Testis (tissue), 2 donors: ENCODE measurements at regions not wholly inside any gene's neighbourhood (a gene's known extent, or its start where the extent isn't known, plus 50 kb on each side); places are given as distances from the start of the nearest gene placed in this dataset.

ENCODE experiments used
- POLR2A ChIP-seq: fragments of 450-650 bp; IDR thresholded peaks from one replicate; pipeline ENCODE4 v1.6.1; 2017; ENCODE audit warnings: antibody characterized with exemption, mild to moderate bottlenecking, moderate library complexity
- TF ChIP-seq, protein P1 (sequence below), 3 experiments: fragments of 450-650 bp in 2 of 3; fragments of 200-600 bp in 1 of 3; sonication (generic) in 1 of 3; IDR thresholded peaks; one replicate each; pipeline ENCODE4 v1.5.1; 2016 to 2019; ENCODE audit warnings: antibody characterized with exemption in 3 of 3, mild to moderate bottlenecking in 2 of 3, moderate library complexity in 1 of 3

DNA sequence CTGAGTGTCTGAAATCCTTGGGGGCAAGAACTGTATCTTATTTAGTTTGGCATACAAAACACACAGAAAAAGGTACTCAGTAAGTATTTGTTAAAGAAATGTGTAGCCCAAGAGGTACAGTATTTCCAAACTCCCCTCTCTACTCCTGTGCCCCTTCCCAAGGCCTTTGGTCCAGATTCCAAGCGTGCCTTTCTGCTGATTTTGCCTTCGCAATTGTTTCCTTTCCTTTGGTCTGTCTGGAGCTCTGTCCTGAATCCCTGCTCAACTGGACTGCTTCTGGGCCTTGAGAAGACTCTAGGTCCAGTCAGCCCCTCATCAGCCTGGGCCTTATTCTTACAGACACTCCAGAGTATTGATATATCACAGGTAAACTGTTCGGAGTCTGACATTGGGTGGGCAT, 122.2 kb upstream of the SYNCRIP start:
- TF ChIP-seq, protein P1, sequence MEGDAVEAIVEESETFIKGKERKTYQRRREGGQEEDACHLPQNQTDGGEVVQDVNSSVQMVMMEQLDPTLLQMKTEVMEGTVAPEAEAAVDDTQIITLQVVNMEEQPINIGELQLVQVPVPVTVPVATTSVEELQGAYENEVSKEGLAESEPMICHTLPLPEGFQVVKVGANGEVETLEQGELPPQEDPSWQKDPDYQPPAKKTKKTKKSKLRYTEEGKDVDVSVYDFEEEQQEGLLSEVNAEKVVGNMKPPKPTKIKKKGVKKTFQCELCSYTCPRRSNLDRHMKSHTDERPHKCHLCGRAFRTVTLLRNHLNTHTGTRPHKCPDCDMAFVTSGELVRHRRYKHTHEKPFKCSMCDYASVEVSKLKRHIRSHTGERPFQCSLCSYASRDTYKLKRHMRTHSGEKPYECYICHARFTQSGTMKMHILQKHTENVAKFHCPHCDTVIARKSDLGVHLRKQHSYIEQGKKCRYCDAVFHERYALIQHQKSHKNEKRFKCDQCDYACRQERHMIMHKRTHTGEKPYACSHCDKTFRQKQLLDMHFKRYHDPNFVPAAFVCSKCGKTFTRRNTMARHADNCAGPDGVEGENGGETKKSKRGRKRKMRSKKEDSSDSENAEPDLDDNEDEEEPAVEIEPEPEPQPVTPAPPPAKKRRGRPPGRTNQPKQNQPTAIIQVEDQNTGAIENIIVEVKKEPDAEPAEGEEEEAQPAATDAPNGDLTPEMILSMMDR (IDR thresholded peaks at IDR 0.05) = no peak
- no peak for TF ChIP-seq POLR2A
